GM23338 (cell line): ENCODE measurements at regions not wholly inside any gene's neighbourhood (a gene's known extent, or its start where the extent isn't known, plus 50 kb on each side); places are given as distances from the start of the nearest gene placed in this dataset.

Experiments
- CTCF ChIP-seq, 2 experiments: fragments of 200-600 bp in 1 of 2; sonication (generic) in 1 of 2; conservative IDR thresholded peaks; 2 replicates each; pipeline versions ENCODE4 v1.5.1 to v1.6.1; 2016 to 2017; ENCODE audit warnings: antibody characterized with exemption in 2 of 2, low read depth in 2 of 2, mild to moderate bottlenecking in 2 of 2, moderate library complexity in 1 of 2
- NANOG ChIP-seq: IDR thresholded peaks from 2 replicates; pipeline ENCODE4 v1.6.1; 2016; ENCODE audit warnings: antibody characterized with exemption, borderline replicate concordance
- REST ChIP-seq: IDR thresholded peaks from one replicate; pipeline ENCODE4 v1.6.1; 2018; ENCODE audit warnings: antibody characterized with exemption; ENCODE audit not compliant: unreplicated experiment
- STAT1 ChIP-seq: IDR thresholded peaks from one replicate; pipeline ENCODE4 v1.6.1; 2016; ENCODE audit warnings: antibody characterized with exemption; ENCODE audit not compliant: unreplicated experiment
- ZNF114 ChIP-seq: fragments of 250-450 bp; sonication (Bioruptor Pico); IDR thresholded peaks from 2 replicates; pipeline ENCODE4 v1.5.0; 2020; ENCODE audit warnings: mild to moderate bottlenecking, moderate library complexity
- ZNF331 ChIP-seq: fragments of 250-450 bp; sonication (Bioruptor Pico); IDR thresholded peaks from 2 replicates; pipeline ENCODE4 v1.5.0; 2020; ENCODE audit warnings: low read depth, mild to moderate bottlenecking, moderate library complexity
- TF ChIP-seq, protein P1 (sequence below): fragments of 250-450 bp; sonication (Bioruptor Pico); IDR thresholded peaks from 2 replicates; pipeline ENCODE4 v1.5.0; 2020; ENCODE audit warnings: mild to moderate bottlenecking, moderate library complexity
- TF ChIP-seq, protein P2 (sequence below): IDR thresholded peaks from 2 replicates; pipeline ENCODE4 v1.6.1; 2016; ENCODE audit warnings: antibody characterized with exemption

DNA sequence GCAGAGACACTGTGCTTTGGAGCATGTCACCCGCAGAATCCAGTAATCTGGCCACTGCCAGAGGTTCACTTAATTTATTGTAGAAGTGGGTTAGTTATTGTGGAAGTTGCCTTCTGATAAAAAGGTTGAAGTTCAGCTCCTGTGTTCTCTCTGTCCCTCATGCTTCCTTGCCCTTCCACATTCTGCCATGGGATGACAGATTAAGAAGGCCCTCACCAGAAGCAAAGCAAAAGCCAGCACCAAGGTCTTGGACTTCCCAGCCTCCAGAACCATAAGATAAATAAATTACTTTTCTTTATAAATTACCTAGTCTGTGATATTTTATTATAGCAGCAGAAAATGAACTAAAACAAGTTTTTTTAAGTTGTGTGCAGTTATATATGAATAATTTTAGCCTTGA, 145.0 kb upstream of the SH3BP4 start (continued):
- TF ChIP-seq, protein P1, sequence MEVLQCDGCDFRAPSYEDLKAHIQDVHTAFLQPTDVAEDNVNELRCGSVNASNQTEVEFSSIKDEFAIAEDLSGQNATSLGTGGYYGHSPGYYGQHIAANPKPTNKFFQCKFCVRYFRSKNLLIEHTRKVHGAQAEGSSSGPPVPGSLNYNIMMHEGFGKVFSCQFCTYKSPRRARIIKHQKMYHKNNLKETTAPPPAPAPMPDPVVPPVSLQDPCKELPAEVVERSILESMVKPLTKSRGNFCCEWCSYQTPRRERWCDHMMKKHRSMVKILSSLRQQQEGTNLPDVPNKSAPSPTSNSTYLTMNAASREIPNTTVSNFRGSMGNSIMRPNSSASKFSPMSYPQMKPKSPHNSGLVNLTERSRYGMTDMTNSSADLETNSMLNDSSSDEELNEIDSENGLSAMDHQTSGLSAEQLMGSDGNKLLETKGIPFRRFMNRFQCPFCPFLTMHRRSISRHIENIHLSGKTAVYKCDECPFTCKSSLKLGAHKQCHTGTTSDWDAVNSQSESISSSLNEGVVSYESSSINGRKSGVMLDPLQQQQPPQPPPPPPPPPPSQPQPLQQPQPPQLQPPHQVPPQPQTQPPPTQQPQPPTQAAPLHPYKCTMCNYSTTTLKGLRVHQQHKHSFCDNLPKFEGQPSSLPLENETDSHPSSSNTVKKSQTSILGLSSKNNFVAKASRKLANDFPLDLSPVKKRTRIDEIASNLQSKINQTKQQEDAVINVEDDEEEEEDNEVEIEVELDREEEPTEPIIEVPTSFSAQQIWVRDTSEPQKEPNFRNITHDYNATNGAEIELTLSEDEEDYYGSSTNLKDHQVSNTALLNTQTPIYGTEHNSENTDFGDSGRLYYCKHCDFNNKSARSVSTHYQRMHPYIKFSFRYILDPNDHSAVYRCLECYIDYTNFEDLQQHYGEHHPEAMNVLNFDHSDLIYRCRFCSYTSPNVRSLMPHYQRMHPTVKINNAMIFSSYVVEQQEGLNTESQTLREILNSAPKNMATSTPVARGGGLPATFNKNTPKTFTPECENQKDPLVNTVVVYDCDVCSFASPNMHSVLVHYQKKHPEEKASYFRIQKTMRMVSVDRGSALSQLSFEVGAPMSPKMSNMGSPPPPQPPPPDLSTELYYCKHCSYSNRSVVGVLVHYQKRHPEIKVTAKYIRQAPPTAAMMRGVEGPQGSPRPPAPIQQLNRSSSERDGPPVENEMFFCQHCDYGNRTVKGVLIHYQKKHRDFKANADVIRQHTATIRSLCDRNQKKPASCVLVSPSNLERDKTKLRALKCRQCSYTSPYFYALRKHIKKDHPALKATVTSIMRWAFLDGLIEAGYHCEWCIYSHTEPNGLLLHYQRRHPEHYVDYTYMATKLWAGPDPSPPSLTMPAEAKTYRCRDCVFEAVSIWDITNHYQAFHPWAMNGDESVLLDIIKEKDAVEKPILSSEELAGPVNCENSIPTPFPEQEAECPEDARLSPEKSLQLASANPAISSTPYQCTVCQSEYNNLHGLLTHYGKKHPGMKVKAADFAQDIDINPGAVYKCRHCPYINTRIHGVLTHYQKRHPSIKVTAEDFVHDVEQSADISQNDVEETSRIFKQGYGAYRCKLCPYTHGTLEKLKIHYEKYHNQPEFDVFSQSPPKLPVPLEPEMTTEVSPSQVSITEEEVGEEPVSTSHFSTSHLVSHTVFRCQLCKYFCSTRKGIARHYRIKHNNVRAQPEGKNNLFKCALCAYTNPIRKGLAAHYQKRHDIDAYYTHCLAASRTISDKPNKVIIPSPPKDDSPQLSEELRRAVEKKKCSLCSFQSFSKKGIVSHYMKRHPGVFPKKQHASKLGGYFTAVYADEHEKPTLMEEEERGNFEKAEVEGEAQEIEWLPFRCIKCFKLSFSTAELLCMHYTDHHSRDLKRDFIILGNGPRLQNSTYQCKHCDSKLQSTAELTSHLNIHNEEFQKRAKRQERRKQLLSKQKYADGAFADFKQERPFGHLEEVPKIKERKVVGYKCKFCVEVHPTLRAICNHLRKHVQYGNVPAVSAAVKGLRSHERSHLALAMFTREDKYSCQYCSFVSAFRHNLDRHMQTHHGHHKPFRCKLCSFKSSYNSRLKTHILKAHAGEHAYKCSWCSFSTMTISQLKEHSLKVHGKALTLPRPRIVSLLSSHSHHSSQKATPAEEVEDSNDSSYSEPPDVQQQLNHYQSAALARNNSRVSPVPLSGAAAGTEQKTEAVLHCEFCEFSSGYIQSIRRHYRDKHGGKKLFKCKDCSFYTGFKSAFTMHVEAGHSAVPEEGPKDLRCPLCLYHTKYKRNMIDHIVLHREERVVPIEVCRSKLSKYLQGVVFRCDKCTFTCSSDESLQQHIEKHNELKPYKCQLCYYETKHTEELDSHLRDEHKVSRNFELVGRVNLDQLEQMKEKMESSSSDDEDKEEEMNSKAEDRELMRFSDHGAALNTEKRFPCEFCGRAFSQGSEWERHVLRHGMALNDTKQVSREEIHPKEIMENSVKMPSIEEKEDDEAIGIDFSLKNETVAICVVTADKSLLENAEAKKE (CRISPR knock-in tag), result no peak
- TF ChIP-seq REST (no peak), CTCF (conservative IDR thresholded peaks at IDR 0.05; ENCODE audit: low read depth in 2 of 2) (no peak), ZNF331 (CRISPR knock-in tag) (no peak), ZNF114 (CRISPR knock-in tag) (no peak), NANOG (no peak), STAT1 (no peak)
- TF ChIP-seq, protein P2, sequence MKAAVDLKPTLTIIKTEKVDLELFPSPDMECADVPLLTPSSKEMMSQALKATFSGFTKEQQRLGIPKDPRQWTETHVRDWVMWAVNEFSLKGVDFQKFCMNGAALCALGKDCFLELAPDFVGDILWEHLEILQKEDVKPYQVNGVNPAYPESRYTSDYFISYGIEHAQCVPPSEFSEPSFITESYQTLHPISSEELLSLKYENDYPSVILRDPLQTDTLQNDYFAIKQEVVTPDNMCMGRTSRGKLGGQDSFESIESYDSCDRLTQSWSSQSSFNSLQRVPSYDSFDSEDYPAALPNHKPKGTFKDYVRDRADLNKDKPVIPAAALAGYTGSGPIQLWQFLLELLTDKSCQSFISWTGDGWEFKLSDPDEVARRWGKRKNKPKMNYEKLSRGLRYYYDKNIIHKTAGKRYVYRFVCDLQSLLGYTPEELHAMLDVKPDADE, result no peak
